GM06990 (cell line): ENCODE measurements at regions not wholly inside any gene's neighbourhood (a gene's known extent, or its start where the extent isn't known, plus 50 kb on each side); places are given as distances from the start of the nearest gene placed in this dataset.

ENCODE experiments used
- DNase-seq: peaks from one replicate; pipeline ENCODE4 v3.0.0-alpha.2; 2011; ENCODE audit not compliant: insufficient read length; ENCODE audit errors: extremely low read depth
- H3K27me3 ChIP-seq: replicated peaks from 2 replicates; pipeline ENCODE4 v1.6.0; 2011; ENCODE audit warnings: low read length; ENCODE audit not compliant: control insufficient read depth, insufficient read depth
- H3K36me3 ChIP-seq: 2 replicates; pipeline ENCODE4 v1.5.1; 2011; ENCODE audit warnings: low read length; ENCODE audit not compliant: control insufficient read depth, insufficient read depth
- H3K4me3 ChIP-seq: replicated peaks from 2 replicates; pipeline ENCODE4 v1.5.1; 2011; ENCODE audit warnings: low read depth, mild to moderate bottlenecking, control low read depth, low read length
- TF ChIP-seq, protein P1 (sequence below): IDR thresholded peaks from 2 replicates; pipeline ENCODE4 v1.5.1; 2011; ENCODE audit warnings: low read length, control low read depth, mild to moderate bottlenecking, inconsistent platforms; ENCODE audit not compliant: insufficient read depth, poor library complexity, severe bottlenecking

DNA sequence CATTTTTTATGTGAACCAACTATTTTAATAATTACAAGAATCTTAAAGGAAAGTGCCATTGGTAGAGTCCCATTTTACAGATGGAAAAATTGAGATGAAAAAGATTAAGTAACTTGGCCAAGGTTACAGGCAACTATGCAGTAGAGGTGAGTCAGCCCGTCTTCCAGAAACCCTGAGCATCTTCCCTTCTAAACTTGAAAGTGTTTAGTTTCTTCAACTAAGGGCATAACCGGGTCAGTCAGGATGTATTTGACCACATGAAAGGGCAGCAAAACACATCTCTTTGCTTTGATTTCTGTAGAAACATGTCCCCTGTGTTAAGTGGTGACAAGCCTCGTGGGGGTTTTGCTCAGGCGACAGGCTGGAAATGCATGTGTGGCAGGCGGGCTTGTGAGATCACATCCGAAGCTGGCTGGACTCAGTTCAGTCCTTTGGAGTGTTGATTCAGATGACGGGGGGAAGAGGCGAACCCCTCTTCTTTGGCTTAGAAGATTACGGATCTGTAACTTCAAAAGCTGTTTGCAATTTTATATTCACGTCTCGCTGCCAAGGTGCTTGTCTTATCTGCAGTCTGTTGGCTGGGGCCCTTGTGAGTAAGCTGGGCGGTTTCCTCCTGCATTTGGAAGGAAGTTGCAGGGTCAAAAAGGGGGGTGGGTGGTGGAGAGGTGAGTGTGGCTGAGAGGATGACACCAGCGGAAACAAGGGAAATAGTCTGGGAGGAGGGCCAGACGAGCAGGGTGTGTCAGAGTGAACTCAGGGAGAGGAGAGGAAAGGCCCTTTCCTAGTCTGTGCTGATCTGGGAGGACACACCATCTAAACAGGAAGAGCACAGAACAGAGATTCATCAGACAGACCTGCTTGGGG lies 78.9 kb upstream of the RPS23 start:
- TF ChIP-seq, protein P1, sequence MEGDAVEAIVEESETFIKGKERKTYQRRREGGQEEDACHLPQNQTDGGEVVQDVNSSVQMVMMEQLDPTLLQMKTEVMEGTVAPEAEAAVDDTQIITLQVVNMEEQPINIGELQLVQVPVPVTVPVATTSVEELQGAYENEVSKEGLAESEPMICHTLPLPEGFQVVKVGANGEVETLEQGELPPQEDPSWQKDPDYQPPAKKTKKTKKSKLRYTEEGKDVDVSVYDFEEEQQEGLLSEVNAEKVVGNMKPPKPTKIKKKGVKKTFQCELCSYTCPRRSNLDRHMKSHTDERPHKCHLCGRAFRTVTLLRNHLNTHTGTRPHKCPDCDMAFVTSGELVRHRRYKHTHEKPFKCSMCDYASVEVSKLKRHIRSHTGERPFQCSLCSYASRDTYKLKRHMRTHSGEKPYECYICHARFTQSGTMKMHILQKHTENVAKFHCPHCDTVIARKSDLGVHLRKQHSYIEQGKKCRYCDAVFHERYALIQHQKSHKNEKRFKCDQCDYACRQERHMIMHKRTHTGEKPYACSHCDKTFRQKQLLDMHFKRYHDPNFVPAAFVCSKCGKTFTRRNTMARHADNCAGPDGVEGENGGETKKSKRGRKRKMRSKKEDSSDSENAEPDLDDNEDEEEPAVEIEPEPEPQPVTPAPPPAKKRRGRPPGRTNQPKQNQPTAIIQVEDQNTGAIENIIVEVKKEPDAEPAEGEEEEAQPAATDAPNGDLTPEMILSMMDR: no peak
- Histone ChIP-seq H3K36me3 (no peaks in the 10 kb centered on the region), H3K27me3 (no peaks in the 10 kb centered on the region; the same call in 1 of the 2 replicates), H3K4me3 (no peak overlapping the region)
- peak; percentile 7 for DNase-seq

- no peaks in the 10 kb centered on the region for H3K36me3 ChIP-seq
- no peak overlapping the region for H3K4me3 ChIP-seq
- TF ChIP-seq, protein P1: no peak
- H3K27me3 ChIP-seq: no peaks in the 10 kb centered on the region; the same call in 1 of the 2 replicates
- DNase-seq: no peak
Observed at GRCh38 chr5:82356021-82356420, 77.9 kb upstream of the RPS23 start.

- DNase-seq: no peak
- Histone ChIP-seq H3K27me3 (no peaks in the 10 kb centered on the region; the same call in 1 of the 2 replicates), H3K36me3 (no peaks in the 10 kb centered on the region), H3K4me3 (no peak overlapping the region)
- TF ChIP-seq, protein P1: no peak
Observed at GRCh38 chr5:82355496-82355895, 77.3 kb upstream of the RPS23 start.

- no peak for DNase-seq
- Histone ChIP-seq H3K4me3 (no peak overlapping the region), H3K36me3 (no peaks in the 10 kb centered on the region), H3K27me3 (no peaks in the 10 kb centered on the region; the same call in 1 of the 2 replicates)
- TF ChIP-seq, protein P1: no peak
Observed at GRCh38 chr5:82355053-82355452, 76.9 kb upstream of the RPS23 start.

DNA sequence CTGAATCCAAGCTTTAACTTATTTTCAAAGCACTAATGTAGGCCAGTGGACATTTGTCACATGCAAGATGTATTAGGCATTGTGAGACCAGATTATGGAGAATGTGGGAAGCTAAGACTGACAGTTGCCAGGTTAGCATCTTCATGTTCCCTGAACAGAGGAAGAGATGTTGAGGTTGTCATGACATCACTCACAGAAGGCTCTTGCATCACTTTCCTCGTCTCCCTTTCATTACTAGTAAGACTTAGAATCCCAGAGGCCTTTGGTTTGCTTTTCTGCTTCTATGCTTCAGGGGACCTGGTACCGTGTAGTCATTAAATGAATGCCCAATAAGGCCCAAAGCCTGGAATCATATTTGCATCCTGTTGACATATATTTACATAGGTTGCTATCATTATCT lies 76.4 kb upstream of the RPS23 start:
- TF ChIP-seq, protein P1: no peak
- DNase-seq: no peak
- Histone ChIP-seq H3K4me3 (no peak overlapping the region), H3K36me3 (no peaks in the 10 kb centered on the region), H3K27me3 (no peaks in the 10 kb centered on the region; the same call in 1 of the 2 replicates)
